ENCODE measurements at regions not wholly inside any gene's neighbourhood (a gene's known extent, or its start where the extent isn't known, plus 50 kb on each side); places are given as distances from the start of the nearest gene placed in this dataset.

- no peaks in the 10 kb centered on the region for H3K9me3 ChIP-seq (replicated peaks in 1 of 2; ENCODE audit: control insufficient read depth in 1 of 2, insufficient read depth in 1 of 2, low read length in 2 of 2)
- no peak overlapping the region for H3K27ac ChIP-seq (ENCODE audit: low read depth in 1 of 2, low read length in 2 of 2)
- no peak for TF ChIP-seq CTCF (IDR thresholded peaks at IDR 0.05)
- Mint-ChIP-seq H3K4me3 (no peak overlapping the region), H3K9me3 (peaks cover 0 to 4% (median 2%) of the 10 kb centered on the region in 7 donors), H3K36me3 (no peaks in the 10 kb centered on the region), H3K27me3 (ENCODE audit: low read depth in 3 of 3) (peaks cover 4 to 10% (median 6%) of the 10 kb centered on the region in 3 donors), H3K27ac (no peak overlapping the region), H3K4me1 (peaks cover 27% of the 10 kb centered on the region)
- no peak overlapping the region for H3K4me2 ChIP-seq (replicated peaks; ENCODE audit: extremely low read depth, low read length, poor library complexity, severe bottlenecking)
- H3K36me3 ChIP-seq (replicated peaks in 1 of 2; ENCODE audit: control insufficient read depth in 1 of 2, insufficient read depth in 2 of 2, low read length in 2 of 2), result no peaks in the 10 kb centered on the region
- H3K4me3 ChIP-seq (replicated peaks in 1 of 3; ENCODE audit: low read depth in 2 of 3, low read length in 3 of 3), result no peak overlapping the region
- WGBS (ENCODE audit: insufficient coverage), result 92% methylated on average over 5 of the region's 10 CpGs
- intact Hi-C loops (cut with micrococcal nuclease), result no loop called here
- H4K20me1 ChIP-seq (ENCODE audit: insufficient read depth, low read length), result no peaks in the 10 kb centered on the region
- no peak overlapping the region for H2AFZ ChIP-seq (ENCODE audit: insufficient read depth, low read depth, low read length, poor library complexity, severe bottlenecking)
- H3K9ac ChIP-seq (ENCODE audit: insufficient read depth, low read length, poor library complexity, severe bottlenecking), result no peak overlapping the region
- H3K79me2 ChIP-seq (ENCODE audit: insufficient read depth, low read length), result no peaks in the 10 kb centered on the region
- peaks cover 4 to 5% of the 10 kb centered on the region in 2 donors for H3K27me3 ChIP-seq (ENCODE audit: control insufficient read depth in 2 of 2, insufficient read depth in 2 of 2, low read length in 2 of 2)
- H3K4me1 ChIP-seq (ENCODE audit: control insufficient read depth in 1 of 2, insufficient read depth in 2 of 2, low read length in 2 of 2), result peaks cover 15 to 21% of the 10 kb centered on the region in 2 donors
- DNase-seq, result no peak
These were observed 59.0 kb upstream of the KCNMA1 start for GRCh38 chr10:77696584-77696983.

DNA sequence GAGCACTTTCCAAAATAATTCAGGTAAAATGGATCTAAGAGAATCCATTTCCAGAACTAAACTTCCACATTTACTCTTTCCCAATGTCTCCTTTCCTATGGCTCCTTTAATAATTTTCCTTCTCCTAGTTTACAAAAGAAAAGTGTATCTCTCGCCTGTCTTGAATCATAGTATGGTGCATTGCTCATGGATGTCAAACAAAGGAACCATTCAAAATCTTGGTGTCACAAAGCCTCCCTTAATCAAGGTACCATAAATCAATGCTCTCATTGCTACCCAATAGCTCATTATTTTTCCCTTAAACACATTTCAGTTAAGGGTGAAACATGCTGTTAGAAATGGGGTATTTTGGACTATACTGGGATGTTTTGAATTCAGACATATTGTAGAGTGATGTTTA, 57.6 kb upstream of the KCNMA1 start:
- H3K27ac Mint-ChIP-seq, result no peak overlapping the region
- WGBS (ENCODE audit: insufficient coverage), result no CpG with 5 or more reads among the region's 1 CpG
- H3K36me3 Mint-ChIP-seq, result no peaks in the 10 kb centered on the region
- no peak overlapping the region for H3K27ac ChIP-seq (ENCODE audit: low read depth in 1 of 2, low read length in 2 of 2)
- H3K9me3 ChIP-seq (replicated peaks in 1 of 2; ENCODE audit: control insufficient read depth in 1 of 2, insufficient read depth in 1 of 2, low read length in 2 of 2), result no peaks in the 10 kb centered on the region
- H3K9me3 Mint-ChIP-seq, result peaks cover 0 to 5% (median 2%) of the 10 kb centered on the region in 7 donors
- no peak overlapping the region for H3K4me3 Mint-ChIP-seq
- peaks cover 15 to 21% of the 10 kb centered on the region in 2 donors for H3K4me1 ChIP-seq (ENCODE audit: control insufficient read depth in 1 of 2, insufficient read depth in 2 of 2, low read length in 2 of 2)
- H2AFZ ChIP-seq (ENCODE audit: insufficient read depth, low read depth, low read length, poor library complexity, severe bottlenecking), result no peak overlapping the region
- H3K9ac ChIP-seq (ENCODE audit: insufficient read depth, low read length, poor library complexity, severe bottlenecking), result no peak overlapping the region
- no peaks in the 10 kb centered on the region for H3K79me2 ChIP-seq (ENCODE audit: insufficient read depth, low read length)
- no peak for TF ChIP-seq CTCF (IDR thresholded peaks at IDR 0.05)
- no peak for DNase-seq
- peaks cover 4 to 5% of the 10 kb centered on the region in 2 donors for H3K27me3 ChIP-seq (ENCODE audit: control insufficient read depth in 2 of 2, insufficient read depth in 2 of 2, low read length in 2 of 2)
- intact Hi-C loops (cut with micrococcal nuclease), result no loop called here
- H3K4me1 Mint-ChIP-seq, result peaks cover 27% of the 10 kb centered on the region
- H4K20me1 ChIP-seq (ENCODE audit: insufficient read depth, low read length), result no peaks in the 10 kb centered on the region
- H3K4me3 ChIP-seq (replicated peaks in 1 of 3; ENCODE audit: low read depth in 2 of 3, low read length in 3 of 3), result no peak overlapping the region
- no peaks in the 10 kb centered on the region for H3K36me3 ChIP-seq (replicated peaks in 1 of 2; ENCODE audit: control insufficient read depth in 1 of 2, insufficient read depth in 2 of 2, low read length in 2 of 2)
- H3K4me2 ChIP-seq (replicated peaks; ENCODE audit: extremely low read depth, low read length, poor library complexity, severe bottlenecking), result no peak overlapping the region
- H3K27me3 Mint-ChIP-seq (ENCODE audit: low read depth in 3 of 3), result peaks cover 4 to 17% (median 6%) of the 10 kb centered on the region in 3 donors
